Activated naive CD4-positive, alpha-beta T cell treated with anti-CD3 and anti-CD28 coated beads, Interleukin-2, amount 10 ng/mL, durations not matched to agents 7 days and 5 days (primary cell): ENCODE measurements at regions not wholly inside any gene's neighbourhood (a gene's known extent, or its start where the extent isn't known, plus 50 kb on each side); places are given as distances from the start of the nearest gene placed in this dataset.
A peak's percentile ranks its signal among the peaks of the same experiment; 100 is the strongest.
"Not testable (repeated sequence)": the region's sequence is repeated elsewhere in the genome, so short reads cannot be mapped to it uniquely, and the experiment has no call there.

Source experiments
- CTCF ChIA-PET: fragments of 350-600 bp; sonication (Branson Sonifier 250); formaldehyde crosslinking; loops from one replicate; lab custom pipeline; 2021; ENCODE audit warnings: antibody characterized with exemption; lab: Charles Lee
- DNase-seq: peaks from one replicate; pipeline ENCODE4 v3.0.0-alpha.2; 2020
- H3K27ac Mint-ChIP-seq: one replicate; pipeline ENCODE4 v1.8.0; 2021; ENCODE audit warnings: mild to moderate bottlenecking, moderate library complexity, mixed read lengths
- H3K27me3 Mint-ChIP-seq: one replicate; pipeline ENCODE4 v1.8.0; 2021; ENCODE audit warnings: mild to moderate bottlenecking, mixed read lengths
- H3K36me3 Mint-ChIP-seq: one replicate; pipeline ENCODE4 v1.8.0; 2021; ENCODE audit warnings: mixed read lengths
- H3K4me1 Mint-ChIP-seq: one replicate; pipeline ENCODE4 v1.8.0; 2021; ENCODE audit warnings: mixed read lengths
- H3K4me3 Mint-ChIP-seq: one replicate; pipeline ENCODE4 v1.8.0; 2021; ENCODE audit warnings: mild to moderate bottlenecking, moderate library complexity, mixed read lengths
- H3K9me3 Mint-ChIP-seq: one replicate; pipeline ENCODE4 v1.8.0; 2021; ENCODE audit warnings: mixed read lengths

- no peaks in the 10 kb centered on the region for H3K9me3 Mint-ChIP-seq
- peaks cover 25% of the 10 kb centered on the region for H3K27me3 Mint-ChIP-seq
- no peak overlapping the region for H3K27ac Mint-ChIP-seq
- no peaks in the 10 kb centered on the region for H3K4me1 Mint-ChIP-seq
- no peaks in the 10 kb centered on the region for H3K36me3 Mint-ChIP-seq
- CTCF ChIA-PET = no interaction called here
- no peak overlapping the region for H3K4me3 Mint-ChIP-seq
- DNase-seq = no peak
These were observed 156.4 kb downstream of the ZFP36L2 start for GRCh38 chr2:43070030-43070429.

GRCh38 chr2:43068631-43069517, 157.5 kb downstream of the ZFP36L2 start:
- no peak overlapping the region for H3K27ac Mint-ChIP-seq
- CTCF ChIA-PET = no interaction called here
- peaks cover 22% of the 10 kb centered on the region for H3K27me3 Mint-ChIP-seq
- peaks cover 2% of the 10 kb centered on the region for H3K9me3 Mint-ChIP-seq
- no peaks in the 10 kb centered on the region for H3K4me1 Mint-ChIP-seq
- peak; percentile 8 for DNase-seq
- H3K4me3 Mint-ChIP-seq = no peak overlapping the region
- peaks cover 1% of the 10 kb centered on the region for H3K36me3 Mint-ChIP-seq

GRCh38 chr2:43068041-43068533, 158.3 kb downstream of the ZFP36L2 start:
- peaks cover 16% of the 10 kb centered on the region for H3K27me3 Mint-ChIP-seq
- CTCF ChIA-PET = no interaction called here
- peaks cover 1% of the 10 kb centered on the region for H3K36me3 Mint-ChIP-seq
- peak; percentile 9 for DNase-seq
- no peak overlapping the region for H3K27ac Mint-ChIP-seq
- H3K4me1 Mint-ChIP-seq = no peaks in the 10 kb centered on the region
- no peak overlapping the region for H3K4me3 Mint-ChIP-seq
- peaks cover 2% of the 10 kb centered on the region for H3K9me3 Mint-ChIP-seq

- Mint-ChIP-seq H3K27ac (no peak overlapping the region), H3K4me1 (no peaks in the 10 kb centered on the region), H3K9me3 (peaks cover 2% of the 10 kb centered on the region), H3K4me3 (no peak overlapping the region), H3K27me3 (peaks cover 16% of the 10 kb centered on the region), H3K36me3 (peaks cover 1% of the 10 kb centered on the region)
- DNase-seq = peak; percentile 9
- CTCF ChIA-PET = no interaction called here
These were observed 159.0 kb downstream of the ZFP36L2 start for GRCh38 chr2:43067254-43068040.

- H3K27me3 Mint-ChIP-seq = peaks cover 13% of the 10 kb centered on the region
- H3K4me1 Mint-ChIP-seq, H3K27ac Mint-ChIP-seq, CTCF ChIA-PET, H3K9me3 Mint-ChIP-seq, DNase-seq, H3K4me3 Mint-ChIP-seq, H3K36me3 Mint-ChIP-seq: not testable (repeated sequence)
These were observed 159.7 kb downstream of the ZFP36L2 start for GRCh38 chr2:43066541-43067253.

GRCh38 chr2:43065871-43066270, 160.5 kb downstream of the ZFP36L2 start:
- peaks cover 8% of the 10 kb centered on the region for H3K27me3 Mint-ChIP-seq
- CTCF ChIA-PET = no interaction called here
- H3K27ac Mint-ChIP-seq = no peak overlapping the region
- H3K9me3 Mint-ChIP-seq = peaks cover 5% of the 10 kb centered on the region
- no peak overlapping the region for H3K4me3 Mint-ChIP-seq
- peaks cover 6% of the 10 kb centered on the region for H3K4me1 Mint-ChIP-seq
- no peak for DNase-seq
- peaks cover 4% of the 10 kb centered on the region for H3K36me3 Mint-ChIP-seq

GRCh38 chr2:43065036-43065435, 161.4 kb downstream of the ZFP36L2 start:
- no peak for DNase-seq
- CTCF ChIA-PET = no interaction called here
- Mint-ChIP-seq H3K27me3 (peaks cover 7% of the 10 kb centered on the region), H3K36me3 (peaks cover 4% of the 10 kb centered on the region), H3K9me3 (peaks cover 5% of the 10 kb centered on the region), H3K4me3 (no peak overlapping the region), H3K4me1 (peaks cover 14% of the 10 kb centered on the region), H3K27ac (no peak overlapping the region)

- H3K9me3 Mint-ChIP-seq, H3K27me3 Mint-ChIP-seq, H3K36me3 Mint-ChIP-seq, CTCF ChIA-PET, H3K27ac Mint-ChIP-seq, H3K4me3 Mint-ChIP-seq, DNase-seq: not testable (repeated sequence)
- peaks cover 32% of the 10 kb centered on the region for H3K4me1 Mint-ChIP-seq
These were observed 163.3 kb downstream of the ZFP36L2 start for GRCh38 chr2:43063096-43063495.

GRCh38 chr2:43062058-43062457, 164.3 kb downstream of the ZFP36L2 start:
- Mint-ChIP-seq H3K4me3 (no peak overlapping the region), H3K9me3 (peaks cover 5% of the 10 kb centered on the region), H3K36me3 (peaks cover 4% of the 10 kb centered on the region), H3K4me1 (peaks cover 34% of the 10 kb centered on the region), H3K27ac (no peak overlapping the region), H3K27me3 (peaks cover 16% of the 10 kb centered on the region)
- CTCF ChIA-PET = no interaction called here
- DNase-seq = no peak

- Mint-ChIP-seq H3K27ac (peak overlapping the region; percentile 78), H3K9me3 (peaks cover 5% of the 10 kb centered on the region), H3K4me3 (no peak overlapping the region), H3K27me3 (peaks cover 24% of the 10 kb centered on the region), H3K4me1 (peaks cover 34% of the 10 kb centered on the region), H3K36me3 (peaks cover 4% of the 10 kb centered on the region)
- CTCF ChIA-PET = no interaction called here
- DNase-seq = no peak
These were observed 165.9 kb downstream of the ZFP36L2 start for GRCh38 chr2:43060390-43061016.

- CTCF ChIA-PET = interaction anchor here (0.6 to 0.8 kb wide), 2 partner anchors 68 to 69 kb away, joined by 3 read pairs; no protein-coding TSS in a partner anchor
- peaks cover 5% of the 10 kb centered on the region for H3K9me3 Mint-ChIP-seq
- H3K27ac Mint-ChIP-seq = peak overlapping the region; percentile 78
- H3K4me1 Mint-ChIP-seq = peaks cover 34% of the 10 kb centered on the region
- DNase-seq = peak; percentile 66
- peaks cover 36% of the 10 kb centered on the region for H3K27me3 Mint-ChIP-seq
- H3K36me3 Mint-ChIP-seq = peaks cover 4% of the 10 kb centered on the region
- H3K4me3 Mint-ChIP-seq = peak overlapping the region; percentile 2
These were observed 167.1 kb downstream of the ZFP36L2 start for GRCh38 chr2:43059183-43059897.

GRCh38 chr2:43058726-43059110, 167.7 kb downstream of the ZFP36L2 start:
- peaks cover 3% of the 10 kb centered on the region for H3K9me3 Mint-ChIP-seq
- peaks cover 34% of the 10 kb centered on the region for H3K4me1 Mint-ChIP-seq
- H3K36me3 Mint-ChIP-seq = peaks cover 3% of the 10 kb centered on the region
- CTCF ChIA-PET = no interaction called here
- H3K27me3 Mint-ChIP-seq = peaks cover 40% of the 10 kb centered on the region
- no peak for DNase-seq
- no peak overlapping the region for H3K27ac Mint-ChIP-seq
- no peak overlapping the region for H3K4me3 Mint-ChIP-seq
